Neural cell (in vitro differentiated cells): ENCODE measurements at regions not wholly inside any gene's neighbourhood (a gene's known extent, or its start where the extent isn't known, plus 50 kb on each side); places are given as distances from the start of the nearest gene placed in this dataset.
"Not testable (repeated sequence)": the region's sequence is repeated elsewhere in the genome, so short reads cannot be mapped to it uniquely, and the experiment has no call there.

ENCODE experiments used
- CTCF ChIP-seq: fragments of 450-650 bp; IDR thresholded peaks from 2 replicates; pipeline ENCODE4 v1.5.1; 2014; ENCODE audit warnings: antibody characterized with exemption, mild to moderate bottlenecking, moderate library complexity; ENCODE audit not compliant: poor library complexity, severe bottlenecking
- EP300 ChIP-seq: fragments of 450-650 bp; conservative IDR thresholded peaks from 2 replicates; pipeline ENCODE4 v1.6.1; 2014; ENCODE audit warnings: antibody characterized with exemption, mild to moderate bottlenecking, moderate library complexity; ENCODE audit not compliant: poor library complexity, severe bottlenecking
- MXI1 ChIP-seq: fragments of 450-650 bp; conservative IDR thresholded peaks from 2 replicates; pipeline ENCODE4 v1.6.1; 2014; ENCODE audit warnings: antibody characterized with exemption, mild to moderate bottlenecking; ENCODE audit not compliant: poor library complexity, severe bottlenecking
- POLR2AphosphoS5 ChIP-seq: IDR thresholded peaks from 2 replicates; pipeline ENCODE4 v1.6.1; 2012
- REST ChIP-seq: IDR thresholded peaks from 2 replicates; pipeline ENCODE4 v1.6.1; 2012; ENCODE audit warnings: borderline replicate concordance

GRCh38 chr9:64776269-64776668, 508.7 kb downstream of the FOXD4L5 start:
- not testable (repeated sequence) for TF ChIP-seq POLR2AphosphoS5, CTCF, REST, MXI1, EP300
